GM21390 (cell line): ENCODE measurements at regions not wholly inside any gene's neighbourhood (a gene's known extent, or its start where the extent isn't known, plus 50 kb on each side); places are given as distances from the start of the nearest gene placed in this dataset.
A peak's percentile ranks its signal among the peaks of the same experiment; 100 is the strongest.

Source experiments
- ATAC-seq: cut with Tn5 transposase; IDR thresholded peaks from one replicate; pipeline ENCODE4 v1.9.1; 2021; ENCODE audit not compliant: unreplicated experiment

GRCh38 chr5:17888155-17888554, 253.9 kb downstream of the TAF11L14 start:
- ATAC-seq: no peak

DNA sequence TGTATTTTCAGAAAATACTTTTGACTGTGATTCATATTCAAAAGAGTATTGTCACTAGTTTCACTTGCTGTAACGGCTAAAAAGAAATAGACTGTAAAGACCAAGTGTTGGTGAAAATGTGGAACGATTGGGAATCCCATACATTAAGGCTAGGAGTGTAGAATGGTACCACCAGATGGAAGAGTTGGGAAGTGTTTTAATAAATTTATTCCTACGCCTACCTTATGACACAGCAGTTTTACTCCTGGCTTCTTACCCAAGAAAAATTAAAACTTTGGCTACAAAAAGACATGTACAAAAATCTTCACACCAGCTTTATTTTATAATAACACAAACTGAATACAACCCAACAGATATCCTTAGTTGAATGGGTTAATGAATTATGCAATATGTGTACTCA, 256.2 kb downstream of the TAF11L14 start:
- no peak for ATAC-seq

GRCh38 chr5:17891881-17892280, 257.6 kb downstream of the TAF11L14 start:
- no peak for ATAC-seq

DNA sequence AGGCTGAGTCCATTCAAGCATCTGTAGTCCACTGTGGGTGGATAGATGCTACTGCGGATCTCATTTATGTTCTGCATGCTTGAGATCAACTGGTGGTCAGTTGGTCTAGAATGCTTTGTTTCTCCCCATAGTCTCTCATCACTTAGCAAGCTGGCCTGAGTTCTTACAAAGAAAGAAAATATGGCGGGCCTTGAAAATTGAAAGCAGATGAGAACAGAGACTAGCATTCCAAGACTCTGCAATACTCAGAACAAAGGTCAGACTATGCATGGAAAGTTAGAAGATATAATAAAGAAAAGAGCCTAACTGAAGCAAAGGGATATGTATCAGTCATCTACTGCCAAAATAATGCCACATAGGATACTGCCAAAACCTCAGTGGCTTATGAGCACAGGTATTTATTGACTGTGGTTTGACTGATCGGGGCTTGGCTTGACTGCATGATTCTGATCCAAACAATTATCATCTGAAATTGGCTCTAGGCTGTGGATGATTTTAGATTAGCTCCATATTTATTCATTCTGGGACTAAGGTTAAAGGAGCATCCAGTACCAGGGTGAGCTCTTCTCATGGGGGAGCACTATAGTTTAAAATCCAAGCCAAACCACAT, 258.9 kb downstream of the TAF11L14 start:
- no peak for ATAC-seq

DNA sequence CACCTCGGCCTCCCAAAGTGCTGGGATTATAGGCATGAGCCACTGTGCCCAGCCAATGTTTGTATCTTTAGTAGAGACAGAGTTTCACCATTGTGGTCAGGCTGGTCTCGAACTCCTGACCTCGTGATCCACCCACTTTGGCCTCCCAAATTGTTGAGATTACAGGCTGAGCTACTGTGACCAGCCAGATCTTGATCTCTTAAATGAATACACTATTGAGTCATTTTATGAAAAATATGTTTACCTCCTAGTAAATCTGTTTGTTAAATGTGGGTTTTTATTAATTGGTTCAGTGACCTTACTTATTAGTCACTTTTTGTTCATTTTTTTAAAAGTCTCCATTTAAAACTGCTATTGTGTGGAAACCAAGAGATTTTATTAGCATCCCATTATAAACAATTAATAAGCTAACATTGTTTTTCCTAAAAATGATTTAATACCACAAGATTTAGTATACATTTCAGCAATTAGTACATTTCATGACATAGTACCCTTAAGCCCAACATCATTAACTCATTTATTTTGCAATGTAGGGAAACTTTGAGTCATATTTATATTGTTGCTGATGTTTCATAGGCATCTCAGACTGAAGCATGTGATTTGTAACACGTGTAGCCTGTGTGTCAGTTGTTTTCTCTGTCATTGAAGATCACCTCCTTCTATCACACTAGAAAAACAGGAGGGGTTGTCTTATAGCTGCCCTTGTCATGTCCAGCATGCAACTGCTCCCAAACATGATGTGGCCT, 261.2 kb downstream of the TAF11L14 start:
- no peak for ATAC-seq

DNA sequence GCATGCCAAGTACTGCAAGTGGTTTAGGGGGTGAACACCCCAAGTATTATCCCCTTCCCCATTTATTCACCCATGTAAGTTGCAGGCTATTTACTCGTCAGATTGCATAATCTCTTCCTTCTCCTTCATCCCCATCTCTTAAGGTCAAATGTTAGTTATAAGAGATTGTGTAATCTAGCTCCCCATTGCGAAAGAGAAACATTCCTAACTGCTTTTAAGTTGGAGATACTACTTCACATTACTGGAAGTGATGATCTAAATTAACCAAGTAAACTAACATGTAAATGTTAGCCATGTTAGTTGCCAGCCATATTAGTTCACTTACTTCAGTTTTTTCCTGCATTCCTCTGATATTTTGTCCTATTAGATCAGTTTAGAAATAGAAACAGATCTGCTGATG, 262.3 kb downstream of the TAF11L14 start:
- no peak for ATAC-seq

- no peak for ATAC-seq
These were observed 263.5 kb downstream of the TAF11L14 start for GRCh38 chr5:17897776-17898175.

DNA sequence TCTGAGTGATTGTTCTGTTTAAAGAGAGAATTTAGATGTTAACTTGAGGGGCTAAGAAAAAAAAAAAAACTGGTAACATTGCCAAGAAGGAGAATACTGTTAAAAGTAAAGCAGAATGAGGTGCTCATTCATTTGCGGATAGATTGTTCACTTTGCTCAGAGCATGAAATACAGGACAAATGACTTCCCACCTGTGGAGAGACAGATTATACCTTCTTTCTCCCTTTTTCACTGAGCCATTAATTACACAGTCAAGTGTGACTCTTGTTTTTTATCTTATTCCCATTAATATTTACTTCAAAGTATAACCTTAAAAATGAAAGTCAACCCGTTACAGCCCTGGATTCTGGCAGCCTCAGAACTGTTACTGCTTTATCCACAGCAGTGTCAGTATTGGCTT, 264.5 kb downstream of the TAF11L14 start:
- no peak for ATAC-seq

DNA sequence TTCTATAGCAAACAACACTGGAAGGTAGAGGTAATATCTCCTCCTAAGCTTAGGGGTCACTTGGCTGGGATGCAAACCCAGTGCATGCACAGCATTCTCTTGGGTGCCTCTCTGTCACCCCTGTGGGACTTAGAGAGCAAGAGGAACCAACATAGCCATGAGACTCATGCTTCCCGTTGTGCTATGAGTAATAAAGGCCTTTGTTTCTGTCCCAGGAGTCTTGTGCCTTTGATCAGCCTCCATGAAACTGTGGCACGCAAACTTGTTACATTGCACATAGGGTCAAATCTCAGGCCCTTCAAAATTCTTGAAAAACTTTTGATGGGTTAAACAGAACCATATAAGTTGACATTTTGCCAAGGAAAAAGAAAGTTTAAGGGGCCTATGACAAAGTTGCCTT, 272.8 kb downstream of the TAF11L14 start:
- peak; percentile 56 for ATAC-seq

- peak; percentile 47 for ATAC-seq
These were observed 276.1 kb downstream of the TAF11L14 start for GRCh38 chr5:17910318-17910717.

DNA sequence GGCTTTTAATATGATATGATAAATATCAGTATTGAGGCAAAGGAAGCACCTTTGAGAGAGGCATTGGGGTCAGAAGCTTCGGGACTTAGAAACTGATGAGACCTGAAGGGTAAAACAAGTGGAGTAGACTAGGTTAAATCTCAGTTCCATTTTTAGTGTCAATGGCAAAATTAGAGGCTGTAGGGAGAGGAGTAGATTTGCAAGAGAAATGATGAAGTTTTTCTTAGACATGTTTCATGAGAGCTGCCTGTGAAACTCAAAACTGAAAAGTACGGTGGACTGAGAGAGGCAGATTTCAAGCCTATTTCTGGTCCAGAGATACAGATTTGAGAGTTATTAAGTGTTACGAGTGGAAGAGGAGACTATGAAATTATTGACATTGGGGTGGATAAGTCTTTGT, 278.5 kb downstream of the TAF11L14 start:
- ATAC-seq: peak; percentile 76

GRCh38 chr5:17916446-17916845, 282.2 kb downstream of the TAF11L14 start:
- no peak for ATAC-seq

- ATAC-seq: no peak
These were observed 283.2 kb downstream of the TAF11L14 start for GRCh38 chr5:17917465-17917864.

DNA sequence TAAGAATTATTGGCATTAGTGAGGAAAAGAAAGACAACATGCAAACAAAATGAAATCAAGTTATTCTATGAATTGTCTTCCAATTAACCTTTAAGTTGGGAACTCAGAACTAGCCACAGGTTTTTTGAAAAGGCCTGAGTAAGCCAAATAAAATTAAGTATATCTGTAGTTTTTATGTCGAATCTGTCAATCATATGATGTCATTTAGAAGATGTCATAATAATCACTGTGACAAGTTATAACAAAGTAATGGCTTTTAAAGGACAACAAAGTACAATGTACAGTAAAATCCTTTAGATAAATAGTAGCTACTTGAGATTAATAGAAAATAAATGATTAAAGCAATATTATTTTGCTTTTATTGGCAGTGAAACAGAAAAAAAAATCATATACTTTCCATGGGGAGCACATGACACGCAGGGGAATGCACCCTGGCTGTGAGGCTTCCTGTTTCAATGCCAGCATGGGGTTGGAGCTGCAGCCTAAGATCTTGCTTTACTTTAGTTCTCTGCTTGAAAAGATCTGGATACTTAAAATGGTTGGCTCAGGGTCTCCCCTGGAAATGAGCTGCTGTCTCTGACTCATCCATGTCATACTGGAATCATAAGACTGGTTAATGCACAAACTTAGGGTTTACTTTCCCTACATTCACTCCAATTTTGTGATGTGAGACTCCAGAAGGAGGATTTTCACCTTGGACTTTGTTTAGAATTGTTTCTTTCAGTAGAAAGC, 284.3 kb downstream of the TAF11L14 start:
- ATAC-seq: no peak

DNA sequence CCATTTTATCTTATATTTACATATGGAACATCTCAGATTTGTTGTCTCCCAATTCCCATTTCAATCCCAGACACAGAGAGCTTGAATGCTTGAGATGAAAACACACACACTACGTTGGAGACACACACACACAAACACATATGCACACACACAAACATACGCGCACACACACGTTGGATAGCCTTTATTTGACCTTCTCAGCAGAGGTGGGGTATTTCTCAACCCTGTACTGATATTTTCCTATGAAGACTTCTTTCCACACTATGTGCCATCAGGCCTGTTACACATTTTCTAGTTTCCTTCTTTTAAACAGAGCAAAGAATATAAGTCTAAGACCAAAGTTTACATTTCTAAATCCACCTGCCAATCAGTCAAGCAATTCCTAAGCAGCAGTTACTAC, 291.0 kb downstream of the TAF11L14 start:
- no peak for ATAC-seq

DNA sequence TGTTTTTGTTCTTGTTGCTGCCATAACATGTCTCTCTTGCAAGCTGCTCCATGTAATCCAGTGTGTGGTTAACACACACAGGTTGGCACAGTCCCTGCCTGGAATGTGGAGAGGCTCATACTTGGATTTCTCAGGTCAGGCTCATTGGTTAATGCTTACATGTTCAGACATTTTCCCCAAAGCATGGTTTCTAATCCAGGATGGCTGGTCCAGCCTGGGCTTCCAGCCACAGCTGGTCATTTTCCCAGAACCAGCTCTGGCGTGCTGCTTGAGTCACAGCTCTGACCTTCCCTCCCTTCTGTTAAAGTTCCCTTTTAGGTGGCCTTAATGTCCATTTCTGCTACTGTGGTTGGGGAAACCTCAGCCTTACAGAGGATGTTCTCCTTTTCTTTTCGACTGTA, 294.3 kb downstream of the TAF11L14 start:
- no peak for ATAC-seq

DNA sequence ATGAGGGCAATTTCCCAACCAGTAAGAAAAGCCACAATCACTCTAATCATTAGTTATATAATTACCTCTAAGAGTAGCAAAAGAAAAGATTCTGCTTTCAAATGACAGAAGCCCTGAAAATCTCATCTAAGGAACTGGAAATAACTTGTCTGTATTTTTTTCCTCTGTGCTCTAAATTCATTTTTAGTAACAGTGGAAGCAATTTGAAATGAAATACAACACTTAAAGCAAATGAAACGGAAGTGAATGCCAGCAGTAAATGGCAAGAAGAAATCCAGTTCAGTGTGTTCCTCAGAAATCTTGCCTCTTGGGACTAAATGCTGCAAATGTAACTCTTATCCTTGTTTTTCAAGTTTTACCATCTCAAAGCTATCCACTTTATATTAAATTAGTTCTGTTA, 294.9 kb downstream of the TAF11L14 start:
- no peak for ATAC-seq

- no peak for ATAC-seq
These were observed 296.1 kb downstream of the TAF11L14 start for GRCh38 chr5:17930346-17930745.

DNA sequence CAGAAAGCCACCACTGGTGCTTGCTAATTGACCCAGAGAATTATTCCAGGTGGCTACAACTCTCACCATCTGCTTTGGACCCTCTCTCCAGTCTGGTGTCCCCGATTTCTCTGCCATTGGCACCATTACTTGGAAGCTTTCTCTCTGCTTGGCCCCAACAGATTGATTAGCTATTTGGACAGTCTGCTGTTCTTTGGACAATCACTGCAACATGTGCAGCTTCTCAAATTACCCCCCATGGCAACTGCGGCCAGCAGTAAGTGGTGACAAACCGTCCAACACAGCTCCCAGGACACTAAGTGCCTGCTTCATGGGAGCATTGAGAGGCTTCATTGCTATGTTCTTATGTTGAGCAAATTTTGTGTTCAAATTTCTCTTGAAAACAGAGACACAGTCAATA, 309.8 kb downstream of the TAF11L14 start:
- no peak for ATAC-seq

DNA sequence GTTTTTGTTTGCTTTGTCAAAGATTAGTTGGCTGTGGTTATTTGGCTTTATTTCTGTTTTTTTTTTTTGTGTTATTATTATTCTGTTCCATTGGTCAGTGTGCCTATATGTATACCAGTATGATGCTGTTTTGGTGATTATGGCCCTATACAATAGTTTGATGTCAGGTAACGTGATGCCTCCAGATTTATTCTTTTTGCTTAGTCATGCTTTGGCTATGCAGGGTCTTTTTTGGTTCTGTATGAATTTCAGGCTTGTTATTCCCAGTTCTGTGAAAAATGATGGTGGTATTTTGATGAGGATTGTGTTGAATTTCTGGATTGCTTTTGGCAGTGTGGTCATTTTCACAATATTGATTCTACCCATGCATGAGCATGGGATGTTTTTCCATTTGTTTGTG, 312.8 kb downstream of the TAF11L14 start:
- ATAC-seq: no peak

DNA sequence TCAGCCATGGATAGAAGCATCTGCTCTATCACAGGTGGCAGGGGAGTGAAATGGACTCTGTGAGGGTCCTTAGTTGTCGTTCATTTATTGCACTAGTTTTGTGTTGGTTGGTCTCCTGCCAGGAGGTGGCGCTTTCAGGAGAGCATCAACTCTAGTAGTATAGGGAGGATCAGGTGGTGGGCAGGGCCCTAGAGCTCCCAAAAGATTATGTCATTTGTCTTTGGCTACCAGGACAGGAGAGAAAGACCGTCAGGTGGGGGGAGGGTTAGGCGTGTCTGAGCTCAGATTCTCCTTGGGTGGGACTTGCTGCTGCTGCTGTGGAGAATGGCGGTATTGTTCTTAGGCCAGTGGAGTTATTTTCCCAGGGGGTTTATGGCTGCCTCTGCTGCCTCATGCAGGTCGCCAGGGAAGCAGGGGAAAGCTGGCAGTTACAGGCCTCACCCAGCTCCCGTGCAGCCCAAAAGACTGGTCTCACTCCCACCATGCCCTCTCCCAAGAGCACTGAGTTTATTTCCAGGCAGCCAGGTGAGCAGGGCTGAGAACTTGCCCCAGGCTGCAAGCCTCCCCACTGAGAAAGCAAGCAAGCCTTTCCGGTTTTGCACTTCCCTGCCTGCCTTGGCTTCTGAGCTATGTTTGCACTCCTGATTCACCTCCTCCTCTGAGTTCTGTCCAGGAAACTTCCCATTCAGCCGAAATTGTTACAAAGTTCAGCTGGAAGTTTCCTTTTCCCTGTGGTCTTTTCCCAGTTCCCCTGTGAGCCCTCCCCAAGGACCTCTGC, 317.3 kb downstream of the TAF11L14 start:
- no peak for ATAC-seq
